Liver (tissue), 8 donors: ENCODE measurements at regions not wholly inside any gene's neighbourhood (a gene's known extent, or its start where the extent isn't known, plus 50 kb on each side); places are given as distances from the start of the nearest gene placed in this dataset.

ENCODE experiments used
- DNase-seq: peaks from one replicate; pipeline ENCODE4 v3.0.0-alpha.2; 2017; ENCODE audit warnings: low spot score
- H3K27ac ChIP-seq, 2 donors: one replicate each; pipeline ENCODE4 v1.7.0; 2013; ENCODE audit warnings: inconsistent platforms in 2 of 2, low read length in 2 of 2, control low read depth in 1 of 2, low read depth in 1 of 2, mild to moderate bottlenecking in 1 of 2
- H3K27me3 ChIP-seq, 4 donors: one replicate each; pipeline versions ENCODE4 v1.6.1 to v1.7.0; 2013; ENCODE audit warnings: low read length in 3 of 4, inconsistent platforms in 1 of 4, mild to moderate bottlenecking in 1 of 4, moderate library complexity in 1 of 4; ENCODE audit not compliant: control insufficient read depth in 4 of 4, insufficient read depth in 4 of 4
- H3K36me3 ChIP-seq, 4 donors: one replicate each; pipeline versions ENCODE4 v1.6.1 to v1.7.0; 2013; ENCODE audit warnings: low read length in 3 of 4, mild to moderate bottlenecking in 3 of 4, low read depth in 1 of 4, moderate library complexity in 1 of 4; ENCODE audit not compliant: control insufficient read depth in 4 of 4, insufficient read depth in 3 of 4
- H3K4me1 ChIP-seq, 4 donors: one replicate each; pipeline versions ENCODE4 v1.6.1 to v1.7.0; 2013; ENCODE audit warnings: low read length in 3 of 4, mild to moderate bottlenecking in 3 of 4, moderate library complexity in 1 of 4; ENCODE audit not compliant: control insufficient read depth in 4 of 4, insufficient read depth in 4 of 4
- H3K4me3 ChIP-seq, 3 donors: one replicate each; pipeline versions ENCODE4 v1.6.1 to v1.7.0; 2013; ENCODE audit warnings: low read length in 3 of 3, control low read depth in 1 of 3, low read depth in 1 of 3, mild to moderate bottlenecking in 1 of 3
- H3K9ac ChIP-seq, 2 donors: one replicate each; pipeline ENCODE4 v1.7.0; 2013; ENCODE audit warnings: low read length in 2 of 2, mild to moderate bottlenecking in 2 of 2, moderate library complexity in 2 of 2, control low read depth in 1 of 2, low read depth in 1 of 2
- H3K9me3 ChIP-seq, 4 donors: one replicate each; pipeline versions ENCODE4 v1.6.1 to v1.7.0; 2013; ENCODE audit warnings: low read length in 3 of 4; ENCODE audit not compliant: control insufficient read depth in 4 of 4
- EGR1 ChIP-seq, 2 donors: IDR thresholded peaks; 2 replicates each; pipeline ENCODE4 v1.6.1; 2016 to 2018; ENCODE audit warnings: antibody characterized with exemption in 2 of 2, low read depth in 2 of 2
- FOXA1 ChIP-seq: IDR thresholded peaks from 2 replicates; pipeline ENCODE4 v1.6.1; 2016; ENCODE audit warnings: antibody characterized with exemption
- FOXA2 ChIP-seq: IDR thresholded peaks from 2 replicates; pipeline ENCODE4 v1.6.1; 2016; ENCODE audit warnings: antibody characterized with exemption
- HNF4A ChIP-seq, 2 donors: conservative IDR thresholded peaks; 2 replicates each; pipeline ENCODE4 v1.6.1; 2016; ENCODE audit warnings: antibody characterized with exemption in 2 of 2, mild to moderate bottlenecking in 2 of 2
- HNF4G ChIP-seq: IDR thresholded peaks from 2 replicates; pipeline ENCODE4 v1.6.1; 2016; ENCODE audit warnings: antibody characterized with exemption
- NR2F2 ChIP-seq: IDR thresholded peaks from 2 replicates; pipeline ENCODE4 v1.6.1; 2016; ENCODE audit warnings: antibody characterized with exemption
- RAD21 ChIP-seq, 2 donors: IDR thresholded peaks; 2 replicates each; pipeline ENCODE4 v1.6.1; 2016; ENCODE audit warnings: antibody characterized with exemption in 2 of 2, mild to moderate bottlenecking in 2 of 2
- RXRA ChIP-seq, 2 donors: IDR thresholded peaks; 2 replicates each; pipeline ENCODE4 v1.6.1; 2017 to 2018; ENCODE audit warnings: antibody characterized with exemption in 2 of 2, mild to moderate bottlenecking in 1 of 2
- SP1 ChIP-seq: IDR thresholded peaks from 2 replicates; pipeline ENCODE4 v1.6.1; 2018; ENCODE audit warnings: antibody characterized with exemption, mild to moderate bottlenecking
- TAF1 ChIP-seq: conservative IDR thresholded peaks from 2 replicates; pipeline ENCODE4 v1.6.1; 2016; ENCODE audit warnings: antibody characterized with exemption, mild to moderate bottlenecking
- YY1 ChIP-seq: IDR thresholded peaks from 2 replicates; pipeline ENCODE4 v1.6.1; 2016; ENCODE audit warnings: antibody characterized with exemption, mild to moderate bottlenecking
- WGBS: extraction: QIAGEN DNeasy Blood & Tissue Kit; methylation state at CpG from one replicate; pipeline ENCODE4 v1.1.7; 2013; 5-methylcytosine and 5-hydroxymethylcytosine counted together
- TF ChIP-seq, protein P1 (sequence below): IDR thresholded peaks from 2 replicates; pipeline ENCODE4 v1.6.1; 2016; ENCODE audit warnings: antibody characterized with exemption
- TF ChIP-seq, protein P2 (sequence below): fragments of 150-350 bp; IDR thresholded peaks from 2 replicates; pipeline ENCODE4 v1.5.1; 2017; ENCODE audit warnings: improper control_type of control experiment, low read depth, low read length; ENCODE audit not compliant: missing input control
- TF ChIP-seq, protein P3 (sequence below): IDR thresholded peaks from 2 replicates; pipeline ENCODE4 v1.6.1; 2016; ENCODE audit warnings: antibody characterized with exemption, mild to moderate bottlenecking
- TF ChIP-seq, protein P4 (sequence below): IDR thresholded peaks from 2 replicates; pipeline ENCODE4 v1.6.1; 2016; ENCODE audit warnings: antibody characterized with exemption
- TF ChIP-seq, protein P5 (sequence below): IDR thresholded peaks from 2 replicates; pipeline ENCODE4 v1.6.1; 2016; ENCODE audit warnings: antibody characterized with exemption
- donor health status: healthy.
- donor health status: healthy.
- donor health status: healthy.
- donor health status: healthy.
- donor health status: healthy.

DNA sequence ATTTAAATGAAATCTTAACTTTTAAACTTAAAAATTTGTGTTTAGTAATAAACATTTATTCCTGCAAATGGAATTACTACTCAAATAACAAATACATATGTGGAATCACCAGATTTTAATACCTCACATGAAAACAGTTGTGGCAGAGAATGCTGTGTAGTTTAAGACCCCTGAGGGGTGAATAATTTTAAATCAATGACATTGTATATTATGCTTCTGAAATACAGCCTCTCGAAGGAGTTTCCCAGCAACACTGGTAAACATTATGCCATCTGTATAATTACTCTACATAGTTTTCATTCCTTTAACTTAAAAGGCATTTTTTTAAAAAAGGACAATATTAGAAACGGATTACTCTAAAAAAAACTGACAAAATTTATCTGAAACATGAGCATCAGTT is 2313.3 kb downstream of the ARAP2 start:
- whole genome bisulfite sequencing, result 63% methylated on average over 2 of the region's 2 CpGs
- TF ChIP-seq, protein P1, sequence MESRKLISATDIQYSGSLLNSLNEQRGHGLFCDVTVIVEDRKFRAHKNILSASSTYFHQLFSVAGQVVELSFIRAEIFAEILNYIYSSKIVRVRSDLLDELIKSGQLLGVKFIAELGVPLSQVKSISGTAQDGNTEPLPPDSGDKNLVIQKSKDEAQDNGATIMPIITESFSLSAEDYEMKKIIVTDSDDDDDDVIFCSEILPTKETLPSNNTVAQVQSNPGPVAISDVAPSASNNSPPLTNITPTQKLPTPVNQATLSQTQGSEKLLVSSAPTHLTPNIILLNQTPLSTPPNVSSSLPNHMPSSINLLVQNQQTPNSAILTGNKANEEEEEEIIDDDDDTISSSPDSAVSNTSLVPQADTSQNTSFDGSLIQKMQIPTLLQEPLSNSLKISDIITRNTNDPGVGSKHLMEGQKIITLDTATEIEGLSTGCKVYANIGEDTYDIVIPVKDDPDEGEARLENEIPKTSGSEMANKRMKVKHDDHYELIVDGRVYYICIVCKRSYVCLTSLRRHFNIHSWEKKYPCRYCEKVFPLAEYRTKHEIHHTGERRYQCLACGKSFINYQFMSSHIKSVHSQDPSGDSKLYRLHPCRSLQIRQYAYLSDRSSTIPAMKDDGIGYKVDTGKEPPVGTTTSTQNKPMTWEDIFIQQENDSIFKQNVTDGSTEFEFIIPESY, result no peak
- TF ChIP-seq HNF4G, result no peak
- TF ChIP-seq RAD21 (IDR thresholded peaks at IDR 0.05), result no peak
- TF ChIP-seq HNF4A (conservative IDR thresholded peaks at IDR 0.05), result no peak
- TF ChIP-seq YY1, result no peak
- TF ChIP-seq RXRA (IDR thresholded peaks at IDR 0.05), result no peak
- TF ChIP-seq, protein P2, sequence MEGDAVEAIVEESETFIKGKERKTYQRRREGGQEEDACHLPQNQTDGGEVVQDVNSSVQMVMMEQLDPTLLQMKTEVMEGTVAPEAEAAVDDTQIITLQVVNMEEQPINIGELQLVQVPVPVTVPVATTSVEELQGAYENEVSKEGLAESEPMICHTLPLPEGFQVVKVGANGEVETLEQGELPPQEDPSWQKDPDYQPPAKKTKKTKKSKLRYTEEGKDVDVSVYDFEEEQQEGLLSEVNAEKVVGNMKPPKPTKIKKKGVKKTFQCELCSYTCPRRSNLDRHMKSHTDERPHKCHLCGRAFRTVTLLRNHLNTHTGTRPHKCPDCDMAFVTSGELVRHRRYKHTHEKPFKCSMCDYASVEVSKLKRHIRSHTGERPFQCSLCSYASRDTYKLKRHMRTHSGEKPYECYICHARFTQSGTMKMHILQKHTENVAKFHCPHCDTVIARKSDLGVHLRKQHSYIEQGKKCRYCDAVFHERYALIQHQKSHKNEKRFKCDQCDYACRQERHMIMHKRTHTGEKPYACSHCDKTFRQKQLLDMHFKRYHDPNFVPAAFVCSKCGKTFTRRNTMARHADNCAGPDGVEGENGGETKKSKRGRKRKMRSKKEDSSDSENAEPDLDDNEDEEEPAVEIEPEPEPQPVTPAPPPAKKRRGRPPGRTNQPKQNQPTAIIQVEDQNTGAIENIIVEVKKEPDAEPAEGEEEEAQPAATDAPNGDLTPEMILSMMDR, result no peak
- TF ChIP-seq, protein P3, sequence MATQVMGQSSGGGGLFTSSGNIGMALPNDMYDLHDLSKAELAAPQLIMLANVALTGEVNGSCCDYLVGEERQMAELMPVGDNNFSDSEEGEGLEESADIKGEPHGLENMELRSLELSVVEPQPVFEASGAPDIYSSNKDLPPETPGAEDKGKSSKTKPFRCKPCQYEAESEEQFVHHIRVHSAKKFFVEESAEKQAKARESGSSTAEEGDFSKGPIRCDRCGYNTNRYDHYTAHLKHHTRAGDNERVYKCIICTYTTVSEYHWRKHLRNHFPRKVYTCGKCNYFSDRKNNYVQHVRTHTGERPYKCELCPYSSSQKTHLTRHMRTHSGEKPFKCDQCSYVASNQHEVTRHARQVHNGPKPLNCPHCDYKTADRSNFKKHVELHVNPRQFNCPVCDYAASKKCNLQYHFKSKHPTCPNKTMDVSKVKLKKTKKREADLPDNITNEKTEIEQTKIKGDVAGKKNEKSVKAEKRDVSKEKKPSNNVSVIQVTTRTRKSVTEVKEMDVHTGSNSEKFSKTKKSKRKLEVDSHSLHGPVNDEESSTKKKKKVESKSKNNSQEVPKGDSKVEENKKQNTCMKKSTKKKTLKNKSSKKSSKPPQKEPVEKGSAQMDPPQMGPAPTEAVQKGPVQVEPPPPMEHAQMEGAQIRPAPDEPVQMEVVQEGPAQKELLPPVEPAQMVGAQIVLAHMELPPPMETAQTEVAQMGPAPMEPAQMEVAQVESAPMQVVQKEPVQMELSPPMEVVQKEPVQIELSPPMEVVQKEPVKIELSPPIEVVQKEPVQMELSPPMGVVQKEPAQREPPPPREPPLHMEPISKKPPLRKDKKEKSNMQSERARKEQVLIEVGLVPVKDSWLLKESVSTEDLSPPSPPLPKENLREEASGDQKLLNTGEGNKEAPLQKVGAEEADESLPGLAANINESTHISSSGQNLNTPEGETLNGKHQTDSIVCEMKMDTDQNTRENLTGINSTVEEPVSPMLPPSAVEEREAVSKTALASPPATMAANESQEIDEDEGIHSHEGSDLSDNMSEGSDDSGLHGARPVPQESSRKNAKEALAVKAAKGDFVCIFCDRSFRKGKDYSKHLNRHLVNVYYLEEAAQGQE, result no peak
- no peak for TF ChIP-seq TAF1
- TF ChIP-seq SP1, result no peak
- TF ChIP-seq, protein P4, sequence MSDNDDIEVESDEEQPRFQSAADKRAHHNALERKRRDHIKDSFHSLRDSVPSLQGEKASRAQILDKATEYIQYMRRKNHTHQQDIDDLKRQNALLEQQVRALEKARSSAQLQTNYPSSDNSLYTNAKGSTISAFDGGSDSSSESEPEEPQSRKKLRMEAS, result no peak
- no peak for TF ChIP-seq NR2F2
- no peak for TF ChIP-seq FOXA2
- TF ChIP-seq, protein P5, sequence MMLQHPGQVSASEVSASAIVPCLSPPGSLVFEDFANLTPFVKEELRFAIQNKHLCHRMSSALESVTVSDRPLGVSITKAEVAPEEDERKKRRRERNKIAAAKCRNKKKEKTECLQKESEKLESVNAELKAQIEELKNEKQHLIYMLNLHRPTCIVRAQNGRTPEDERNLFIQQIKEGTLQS, result no peak
- no peak overlapping the region for H3K4me3 ChIP-seq

DNA sequence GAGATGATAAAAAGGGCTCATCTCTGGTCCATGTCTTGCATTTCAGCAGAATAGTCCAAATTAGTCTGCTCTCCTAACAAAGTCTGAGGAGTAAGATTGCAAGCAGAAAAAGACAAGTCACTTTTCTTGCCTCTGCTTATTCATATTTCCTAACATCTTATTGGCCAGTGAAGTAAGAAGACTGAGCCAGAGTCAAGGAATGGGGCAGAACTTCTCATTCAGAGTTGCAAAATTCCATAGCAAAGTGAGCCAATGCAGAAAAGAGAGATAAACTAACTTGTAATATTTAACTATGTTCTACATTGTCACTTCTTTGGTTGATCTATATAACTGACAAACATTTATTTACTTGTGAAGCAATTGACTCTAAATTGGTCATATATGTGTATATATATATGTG is 2304.0 kb downstream of the ARAP2 start:
- Histone ChIP-seq H3K27me3 (no peaks in the 10 kb centered on the region), H3K4me1 (no peaks in the 10 kb centered on the region), H3K4me3 (no peak overlapping the region), H3K36me3 (no peaks in the 10 kb centered on the region), H3K27ac (no peak overlapping the region), H3K9me3 (no peaks in the 10 kb centered on the region), H3K9ac (no peak overlapping the region)
- no peak for DNase-seq
- TF ChIP-seq, protein P5, result no peak
- TF ChIP-seq, protein P2, result no peak
- TF ChIP-seq TAF1 (no peak), FOXA1 (no peak), RXRA (IDR thresholded peaks at IDR 0.05) (no peak), EGR1 (IDR thresholded peaks at IDR 0.05; ENCODE audit: low read depth in 2 of 2) (no peak), RAD21 (IDR thresholded peaks at IDR 0.05) (no peak), HNF4A (conservative IDR thresholded peaks at IDR 0.05) (no peak), FOXA2 (no peak)
- TF ChIP-seq, protein P4, result no peak
- TF ChIP-seq, protein P1, result no peak

More for the DNA sequence above, 2313.3 kb downstream of the ARAP2 start:
- Histone ChIP-seq H3K27me3 (no peaks in the 10 kb centered on the region), H3K9me3 (no peaks in the 10 kb centered on the region), H3K4me1 (no peaks in the 10 kb centered on the region), H3K9ac (no peak overlapping the region), H3K36me3 (no peaks in the 10 kb centered on the region), H3K27ac (no peak overlapping the region)
- DNase-seq, result no peak
